ENCODE measurements at regions not wholly inside any gene's neighbourhood (a gene's known extent, or its start where the extent isn't known, plus 50 kb on each side); places are given as distances from the start of the nearest gene placed in this dataset.

- DNase-seq (no peak), ATAC-seq (no peak)
- intact Hi-C loops (cut with DNase I, micrococcal nuclease) = no loop called here
These were observed 79.1 kb downstream of the TRIB2 start for GRCh38 chr2:12795851-12796250.

GRCh38 chr2:12796657-12797056, 79.9 kb downstream of the TRIB2 start:
- ATAC-seq (no peak), DNase-seq (no peak)
- intact Hi-C loops (cut with DNase I, micrococcal nuclease) = no loop called here

- DNase-seq (no peak), ATAC-seq (no peak)
- intact Hi-C loops (cut with DNase I, micrococcal nuclease) = no loop called here
These were observed 81.1 kb downstream of the TRIB2 start for GRCh38 chr2:12797815-12798214.

- no peak for ATAC-seq
- DNase-seq = no peak
- intact Hi-C loops (cut with DNase I, micrococcal nuclease) = no loop called here
These were observed 86.9 kb downstream of the TRIB2 start for GRCh38 chr2:12803607-12804006.

GRCh38 chr2:12804091-12804856, 87.5 kb downstream of the TRIB2 start:
- ATAC-seq (no peak), DNase-seq (no peak)
- intact Hi-C loops (cut with DNase I, micrococcal nuclease) = no loop called here

GRCh38 chr2:12805033-12805432, 88.3 kb downstream of the TRIB2 start:
- intact Hi-C loops (cut with DNase I, micrococcal nuclease) = no loop called here
- DNase-seq (no peak), ATAC-seq (no peak)

GRCh38 chr2:12806549-12807242, 90.0 kb downstream of the TRIB2 start:
- intact Hi-C loops (cut with DNase I, micrococcal nuclease) = no loop called here
- ATAC-seq = no peak
- no peak for DNase-seq

GRCh38 chr2:12807907-12808810, 91.4 kb downstream of the TRIB2 start:
- no peak for ATAC-seq
- intact Hi-C loops (cut with DNase I, micrococcal nuclease) = no loop called here
- no peak for DNase-seq

- intact Hi-C loops (cut with DNase I, micrococcal nuclease) = no loop called here
- ATAC-seq = no peak
- DNase-seq = no peak
These were observed 92.8 kb downstream of the TRIB2 start for GRCh38 chr2:12809526-12809925.

GRCh38 chr2:12811916-12812315, 95.2 kb downstream of the TRIB2 start:
- DNase-seq = no peak
- ATAC-seq = no peak
- intact Hi-C loops (cut with DNase I, micrococcal nuclease) = no loop called here

- DNase-seq = no peak
- intact Hi-C loops (cut with DNase I, micrococcal nuclease) = no loop called here
- no peak for ATAC-seq
These were observed 96.4 kb downstream of the TRIB2 start for GRCh38 chr2:12813166-12813565.

GRCh38 chr2:12816379-12817306, 99.9 kb downstream of the TRIB2 start:
- no peak for DNase-seq
- intact Hi-C loops (cut with DNase I, micrococcal nuclease) = no loop called here
- ATAC-seq = no peak

GRCh38 chr2:12817870-12818269, 101.1 kb downstream of the TRIB2 start:
- intact Hi-C loops (cut with DNase I, micrococcal nuclease) = no loop called here
- no peak for ATAC-seq
- DNase-seq = no peak

- DNase-seq (no peak), ATAC-seq (no peak)
- intact Hi-C loops (cut with DNase I, micrococcal nuclease) = no loop called here
These were observed 101.8 kb downstream of the TRIB2 start for GRCh38 chr2:12818416-12819102.

- intact Hi-C loops (cut with DNase I, micrococcal nuclease) = no loop called here
- ATAC-seq (no peak), DNase-seq (peak; percentile 13 to 72)
These were observed 102.4 kb downstream of the TRIB2 start for GRCh38 chr2:12819103-12819475.

GRCh38 chr2:12819721-12820120, 103.0 kb downstream of the TRIB2 start:
- intact Hi-C loops (cut with DNase I, micrococcal nuclease) = no loop called here
- no peak for DNase-seq
- ATAC-seq = no peak

GRCh38 chr2:12821656-12822055, 104.9 kb downstream of the TRIB2 start:
- intact Hi-C loops (cut with DNase I, micrococcal nuclease) = no loop called here
- no peak for DNase-seq
- ATAC-seq = no peak

GRCh38 chr2:12824351-12824777, 107.6 kb downstream of the TRIB2 start:
- ATAC-seq = no peak
- intact Hi-C loops (cut with DNase I, micrococcal nuclease) = no loop called here
- DNase-seq = peak in 1 of 2 donors; percentile 7

All from left colon (tissue), 2 donors.